Ascending aorta (tissue), 2 donors: ENCODE measurements at regions not wholly inside any gene's neighbourhood (a gene's known extent, or its start where the extent isn't known, plus 50 kb on each side); places are given as distances from the start of the nearest gene placed in this dataset.

Source experiments
- DNase-seq, 2 donors: peaks; one replicate each; pipeline ENCODE4 v3.0.0-alpha.2; 2019; ENCODE audit warnings: low spot score in 2 of 2
- H3K27ac ChIP-seq, 2 donors: fragments of 200-600 bp; sonication (generic); one replicate each; pipeline ENCODE4 v1.5.1; 2016 to 2017; ENCODE audit warnings: mild to moderate bottlenecking in 1 of 2
- H3K27me3 ChIP-seq: fragments of 200-600 bp; sonication (generic); one replicate; pipeline ENCODE4 v1.5.1; 2017
- H3K36me3 ChIP-seq, 2 donors: fragments of 200-600 bp; sonication (generic); one replicate each; pipeline ENCODE4 v1.5.1; 2016
- H3K4me1 ChIP-seq, 2 donors: fragments of 200-600 bp; sonication (generic); one replicate each; pipeline ENCODE4 v1.5.1; 2016 to 2017; ENCODE audit warnings: mild to moderate bottlenecking in 1 of 2
- H3K4me3 ChIP-seq, 2 donors: fragments of 200-600 bp; sonication (generic); one replicate each; pipeline ENCODE4 v1.5.1; 2016 to 2017; ENCODE audit warnings: mild to moderate bottlenecking in 1 of 2
- H3K9me3 ChIP-seq, 2 donors: fragments of 200-600 bp; sonication (generic); one replicate each; pipeline ENCODE4 v1.5.1; 2016
- intact Hi-C: fragments of 100-400 bp; cut with DNase I; formaldehyde crosslinking; loops from one replicate; pipeline ENCODE4 v1.15.1; 2023
- TF ChIP-seq, protein P1 (sequence below), 3 experiments: fragments of 200-600 bp in 2 of 3; fragments of 450-650 bp in 1 of 3; sonication (generic) in 2 of 3; IDR thresholded peaks; one replicate each; pipeline ENCODE4 v1.5.1; 2016 to 2019; ENCODE audit warnings: antibody characterized with exemption in 3 of 3, mild to moderate bottlenecking in 1 of 3, moderate library complexity in 1 of 3

DNA sequence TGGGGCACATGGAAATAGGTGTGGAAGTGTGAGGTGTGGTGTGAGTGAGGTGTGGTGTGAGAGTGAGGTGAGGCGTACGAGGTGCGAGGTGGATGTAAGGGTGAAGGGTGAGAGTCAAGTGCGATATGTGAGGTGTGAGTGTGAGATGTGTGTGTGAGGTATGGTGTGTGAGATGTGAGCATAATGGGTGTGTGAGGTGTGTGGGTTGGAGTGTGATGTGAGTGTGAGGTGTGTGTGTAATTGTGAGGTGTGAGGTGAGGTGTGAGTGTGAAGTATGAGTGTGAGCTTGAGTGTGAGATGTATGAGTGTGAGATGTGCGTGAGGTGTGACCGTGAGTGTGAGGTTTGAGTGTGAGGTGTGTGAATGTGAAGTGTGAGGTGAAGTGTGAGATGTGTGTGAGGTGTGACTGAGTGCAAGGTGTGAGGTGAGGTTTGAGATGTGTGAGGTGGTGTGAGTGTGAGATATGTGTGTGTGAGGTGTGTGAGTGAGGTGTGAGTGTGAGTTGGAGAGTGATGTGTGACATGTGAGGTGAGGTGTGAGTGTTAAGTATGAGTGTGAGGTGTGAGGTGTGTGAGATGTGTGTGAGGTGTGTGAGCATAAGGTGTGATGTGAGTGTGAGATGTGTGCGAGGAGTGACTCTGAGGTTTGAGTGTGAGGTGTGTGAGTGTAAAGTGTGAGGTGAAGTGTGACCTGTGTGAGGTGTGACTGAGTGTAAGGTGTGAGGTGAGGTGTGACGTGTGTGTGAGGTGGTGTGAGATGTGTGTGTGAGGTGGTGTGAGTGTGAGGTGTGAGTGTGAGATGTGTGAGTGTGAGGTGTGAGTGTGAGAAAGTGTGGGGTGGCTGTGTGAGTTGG lies 354.0 kb downstream of the FOXL1 start:
- TF ChIP-seq, protein P1, sequence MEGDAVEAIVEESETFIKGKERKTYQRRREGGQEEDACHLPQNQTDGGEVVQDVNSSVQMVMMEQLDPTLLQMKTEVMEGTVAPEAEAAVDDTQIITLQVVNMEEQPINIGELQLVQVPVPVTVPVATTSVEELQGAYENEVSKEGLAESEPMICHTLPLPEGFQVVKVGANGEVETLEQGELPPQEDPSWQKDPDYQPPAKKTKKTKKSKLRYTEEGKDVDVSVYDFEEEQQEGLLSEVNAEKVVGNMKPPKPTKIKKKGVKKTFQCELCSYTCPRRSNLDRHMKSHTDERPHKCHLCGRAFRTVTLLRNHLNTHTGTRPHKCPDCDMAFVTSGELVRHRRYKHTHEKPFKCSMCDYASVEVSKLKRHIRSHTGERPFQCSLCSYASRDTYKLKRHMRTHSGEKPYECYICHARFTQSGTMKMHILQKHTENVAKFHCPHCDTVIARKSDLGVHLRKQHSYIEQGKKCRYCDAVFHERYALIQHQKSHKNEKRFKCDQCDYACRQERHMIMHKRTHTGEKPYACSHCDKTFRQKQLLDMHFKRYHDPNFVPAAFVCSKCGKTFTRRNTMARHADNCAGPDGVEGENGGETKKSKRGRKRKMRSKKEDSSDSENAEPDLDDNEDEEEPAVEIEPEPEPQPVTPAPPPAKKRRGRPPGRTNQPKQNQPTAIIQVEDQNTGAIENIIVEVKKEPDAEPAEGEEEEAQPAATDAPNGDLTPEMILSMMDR (IDR thresholded peaks at IDR 0.05), result no peak
- Histone ChIP-seq H3K9me3 (no peaks in the 10 kb centered on the region), H3K4me3 (peak overlapping the region; percentile 0 to 27), H3K27ac (peak overlapping the region; percentile 52 to 59), H3K27me3 (no peaks in the 10 kb centered on the region), H3K4me1 (peaks cover 0 to 28% of the 10 kb centered on the region in 2 donors), H3K36me3 (no peaks in the 10 kb centered on the region)
- no peak for DNase-seq
- intact Hi-C loops, result loop anchor here (5.0 kb wide), 1 partner anchor 130 kb away; no protein-coding TSS in a partner anchor

DNA sequence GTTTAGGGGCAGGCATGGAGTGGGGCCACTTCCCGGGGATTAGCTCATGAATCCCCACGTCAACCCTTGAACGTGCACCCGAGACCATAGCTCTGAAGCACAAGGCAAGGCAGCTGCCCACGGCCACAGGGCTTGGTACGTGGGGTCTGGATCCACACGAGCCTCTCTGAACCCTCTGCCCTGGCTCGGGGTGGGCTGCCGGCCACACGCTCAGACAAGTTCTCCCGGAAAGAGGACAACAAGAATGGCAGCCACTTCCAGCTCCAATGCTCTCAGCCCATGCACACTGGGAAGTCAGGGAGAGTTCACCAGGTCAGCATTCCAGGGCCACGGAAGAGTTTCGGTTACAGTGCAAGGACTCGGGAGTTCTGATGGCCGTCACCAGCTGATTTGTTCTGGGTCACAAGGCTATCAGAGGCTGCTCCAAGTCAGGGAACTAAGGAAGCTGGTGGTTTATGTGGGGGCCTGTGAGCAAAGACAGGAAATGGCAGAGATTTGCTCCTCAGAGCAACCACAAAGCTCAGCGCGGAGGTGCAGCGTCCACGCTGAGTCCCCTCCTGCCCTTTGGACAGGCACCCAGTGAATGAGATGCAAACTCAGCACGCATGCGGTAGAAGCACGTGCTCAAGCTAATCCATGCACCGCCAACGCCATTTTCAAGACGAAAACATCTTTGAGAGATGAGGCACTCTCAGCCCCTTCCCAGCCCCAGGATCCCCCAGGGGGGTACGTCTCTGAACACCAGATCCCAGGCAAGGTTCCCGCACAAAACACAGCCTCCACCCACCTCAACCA lies 356.4 kb downstream of the FOXL1 start:
- H3K27ac ChIP-seq, result no peak overlapping the region
- intact Hi-C loops, result loop anchor here (5.0 kb wide), 1 partner anchor 128 kb away; no protein-coding TSS in a partner anchor
- no peaks in the 10 kb centered on the region for H3K36me3 ChIP-seq
- DNase-seq, result no peak
- H3K4me3 ChIP-seq, result no peak overlapping the region
- TF ChIP-seq, protein P1 (IDR thresholded peaks at IDR 0.05), result no peak
- H3K27me3 ChIP-seq, result no peaks in the 10 kb centered on the region
- H3K9me3 ChIP-seq, result no peaks in the 10 kb centered on the region
- peaks cover 0 to 20% of the 10 kb centered on the region in 2 donors for H3K4me1 ChIP-seq

DNA sequence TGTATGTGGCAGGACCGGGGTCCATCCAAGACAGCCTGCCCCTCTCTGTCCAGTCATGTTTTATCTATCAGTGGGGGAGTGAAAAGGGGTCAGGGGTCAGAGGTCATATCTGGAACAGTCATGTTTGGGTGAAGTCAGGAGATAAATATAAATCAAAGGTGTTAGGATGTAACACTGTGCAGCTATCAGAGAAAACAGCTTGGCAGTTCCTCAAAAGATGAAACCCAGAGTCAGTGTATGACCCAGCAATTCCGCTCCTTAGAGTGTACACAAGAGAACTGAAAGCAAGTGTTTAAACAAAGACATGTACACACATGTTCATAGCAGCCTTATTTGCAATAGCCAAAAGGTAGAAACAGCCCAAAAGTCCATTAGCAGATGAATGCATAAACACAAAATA lies 361.3 kb downstream of the FOXL1 start:
- Histone ChIP-seq H3K9me3 (no peaks in the 10 kb centered on the region), H3K4me3 (no peak overlapping the region), H3K4me1 (peaks cover 0 to 3% of the 10 kb centered on the region in 2 donors), H3K36me3 (no peaks in the 10 kb centered on the region), H3K27me3 (no peaks in the 10 kb centered on the region), H3K27ac (no peak overlapping the region)
- DNase-seq, result no peak
- TF ChIP-seq, protein P1 (IDR thresholded peaks at IDR 0.05), result no peak
- intact Hi-C loops, result no loop called here

DNA sequence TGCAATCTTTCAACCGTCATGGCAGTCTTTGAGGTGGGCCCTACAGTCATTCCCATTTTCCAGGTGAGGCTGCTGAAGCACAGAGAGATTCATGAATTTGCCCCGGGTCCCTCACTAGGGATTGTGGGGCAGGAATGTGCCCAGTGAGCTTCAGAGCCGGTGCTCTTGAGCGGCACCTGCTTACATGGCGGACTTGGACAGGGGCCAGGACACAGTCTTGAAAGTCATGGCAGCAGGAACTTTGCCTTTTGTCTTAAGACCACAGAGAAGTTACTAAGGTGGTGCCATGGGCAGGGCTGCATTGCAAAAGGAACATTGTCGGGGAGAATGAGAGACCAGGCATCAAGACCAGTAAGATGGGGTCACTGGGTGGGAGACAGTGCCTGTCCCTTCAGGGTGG lies 363.4 kb downstream of the FOXL1 start:
- Histone ChIP-seq H3K27me3 (no peaks in the 10 kb centered on the region), H3K36me3 (no peaks in the 10 kb centered on the region), H3K9me3 (no peaks in the 10 kb centered on the region), H3K27ac (peak overlapping the region; percentile 9 to 71), H3K4me1 (peaks cover 0 to 5% of the 10 kb centered on the region in 2 donors), H3K4me3 (no peak overlapping the region)
- TF ChIP-seq, protein P1 (IDR thresholded peaks at IDR 0.05), result no peak
- no peak for DNase-seq
- intact Hi-C loops, result no loop called here

DNA sequence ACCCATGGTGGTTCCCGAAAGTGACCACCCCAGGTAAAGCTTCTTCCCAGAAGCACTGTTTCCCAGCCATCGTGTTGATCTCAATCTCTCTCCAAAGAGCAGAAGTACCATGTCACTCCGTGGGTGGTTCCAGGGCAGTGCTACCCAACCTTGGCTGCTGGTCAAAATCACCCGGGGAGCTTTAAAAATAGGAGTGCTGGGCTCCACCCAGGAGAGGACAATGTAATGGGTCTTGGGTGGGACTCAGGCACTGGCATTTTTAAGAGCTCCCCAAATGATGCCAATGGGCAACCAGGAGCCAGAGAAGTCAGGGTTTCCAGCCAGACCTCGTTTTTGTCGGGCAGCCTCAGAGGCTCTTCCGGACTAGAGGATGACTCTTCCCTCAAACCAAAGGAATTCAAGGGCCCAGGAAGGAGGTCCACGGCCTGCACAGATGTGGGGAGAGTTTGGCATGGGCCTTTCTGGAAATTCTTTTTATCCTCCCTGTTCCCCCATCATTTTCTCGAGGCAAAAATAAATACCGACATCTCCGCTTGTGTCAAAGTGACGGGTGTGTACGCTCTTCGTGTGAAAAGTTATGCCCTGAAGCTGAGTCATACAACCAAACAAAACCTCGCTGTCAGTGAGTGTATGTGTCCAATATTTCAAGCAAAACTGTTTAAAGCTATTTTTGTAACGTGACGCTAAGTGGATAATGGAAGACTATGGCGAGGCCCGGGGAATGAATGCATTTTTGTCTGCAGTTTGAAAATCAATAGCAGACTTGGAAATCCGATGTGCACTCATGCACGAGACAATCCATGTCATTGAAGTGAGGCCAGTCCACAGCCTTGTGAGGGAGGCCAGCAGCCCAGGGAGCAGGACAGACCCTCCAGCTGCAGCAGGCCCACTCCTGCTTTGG lies 364.1 kb downstream of the FOXL1 start:
- intact Hi-C loops, result no loop called here
- Histone ChIP-seq H3K4me3 (no peak overlapping the region), H3K27ac (peak overlapping the region; percentile 9 to 71)

More for the DNA sequence above, 364.1 kb downstream of the FOXL1 start:
- Histone ChIP-seq H3K4me1 (peaks cover 0 to 5% of the 10 kb centered on the region in 2 donors), H3K36me3 (no peaks in the 10 kb centered on the region), H3K27me3 (no peaks in the 10 kb centered on the region), H3K9me3 (no peaks in the 10 kb centered on the region)
- TF ChIP-seq, protein P1 (IDR thresholded peaks at IDR 0.05), result no peak
- no peak for DNase-seq
